ENCODE measurements at regions not wholly inside any gene's neighbourhood (a gene's known extent, or its start where the extent isn't known, plus 50 kb on each side); places are given as distances from the start of the nearest gene placed in this dataset.

DNA sequence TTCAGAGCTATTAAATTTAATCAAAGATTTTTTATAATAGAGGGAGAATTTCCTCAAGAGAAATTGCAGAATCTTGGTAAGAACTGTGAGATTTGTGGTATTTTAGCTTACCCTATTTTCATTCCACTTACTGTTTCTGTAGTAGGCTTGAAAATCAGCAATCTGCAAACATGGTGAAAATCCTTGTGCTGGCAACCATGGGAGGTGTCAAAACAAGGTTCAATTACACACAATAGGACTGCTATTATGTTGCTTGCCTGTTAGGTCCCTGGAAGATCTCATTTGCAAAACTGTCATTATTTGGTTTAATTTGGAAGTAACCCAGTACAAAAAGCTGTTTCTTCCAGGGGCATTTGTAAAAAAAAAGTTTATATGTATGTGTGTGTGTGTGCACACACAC, 662.8 kb upstream of the SLITRK6 start:
- Histone ChIP-seq H3K4me3 (no peak overlapping the region), H3K27me3 (no peaks in the 10 kb centered on the region), H3K36me3 (no peaks in the 10 kb centered on the region), H3K4me1 (no peaks in the 10 kb centered on the region), H3K27ac (no peak overlapping the region), H3K9me3 (no peaks in the 10 kb centered on the region)
- TF ChIP-seq, protein P1, sequence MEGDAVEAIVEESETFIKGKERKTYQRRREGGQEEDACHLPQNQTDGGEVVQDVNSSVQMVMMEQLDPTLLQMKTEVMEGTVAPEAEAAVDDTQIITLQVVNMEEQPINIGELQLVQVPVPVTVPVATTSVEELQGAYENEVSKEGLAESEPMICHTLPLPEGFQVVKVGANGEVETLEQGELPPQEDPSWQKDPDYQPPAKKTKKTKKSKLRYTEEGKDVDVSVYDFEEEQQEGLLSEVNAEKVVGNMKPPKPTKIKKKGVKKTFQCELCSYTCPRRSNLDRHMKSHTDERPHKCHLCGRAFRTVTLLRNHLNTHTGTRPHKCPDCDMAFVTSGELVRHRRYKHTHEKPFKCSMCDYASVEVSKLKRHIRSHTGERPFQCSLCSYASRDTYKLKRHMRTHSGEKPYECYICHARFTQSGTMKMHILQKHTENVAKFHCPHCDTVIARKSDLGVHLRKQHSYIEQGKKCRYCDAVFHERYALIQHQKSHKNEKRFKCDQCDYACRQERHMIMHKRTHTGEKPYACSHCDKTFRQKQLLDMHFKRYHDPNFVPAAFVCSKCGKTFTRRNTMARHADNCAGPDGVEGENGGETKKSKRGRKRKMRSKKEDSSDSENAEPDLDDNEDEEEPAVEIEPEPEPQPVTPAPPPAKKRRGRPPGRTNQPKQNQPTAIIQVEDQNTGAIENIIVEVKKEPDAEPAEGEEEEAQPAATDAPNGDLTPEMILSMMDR (IDR thresholded peaks at IDR 0.05): no peak
- DNase-seq (no peak), ATAC-seq (no peak), FAIRE-seq (no peak)
- intact Hi-C loops (cut with DNase I): no loop called here

DNA sequence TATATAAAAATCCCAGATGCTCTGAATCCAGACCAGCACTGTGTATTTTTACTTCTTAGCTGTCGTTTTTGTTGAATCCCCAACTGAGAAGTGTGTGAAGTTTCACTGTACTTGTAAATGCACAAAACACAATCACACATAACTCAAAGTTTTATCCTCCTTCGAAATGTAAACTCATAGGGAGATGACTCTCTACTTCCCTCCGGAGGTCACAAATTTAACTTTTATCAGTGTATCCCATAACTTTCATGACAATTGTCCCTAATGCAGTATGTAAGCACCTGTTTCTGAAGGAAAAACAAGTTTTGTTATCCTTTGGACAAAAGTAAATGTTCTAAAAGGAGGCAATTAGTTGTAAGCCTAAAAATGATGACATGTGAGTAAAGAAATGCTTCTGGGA, 665.0 kb upstream of the SLITRK6 start:
- 33 to 43% methylated on average over 3 of the region's 3 CpGs for WGBS, 2 donors
- ATAC-seq (no peak), DNase-seq (no peak), FAIRE-seq (no peak)
- no peaks in the 10 kb centered on the region for H3K36me3 ChIP-seq
- intact Hi-C loops (cut with DNase I): no loop called here
- no peaks in the 10 kb centered on the region for H3K9me3 ChIP-seq
- H3K27ac ChIP-seq: no peak overlapping the region
- H3K4me3 ChIP-seq: no peak overlapping the region
- H3K27me3 ChIP-seq: no peaks in the 10 kb centered on the region
- TF ChIP-seq, protein P1 (IDR thresholded peaks at IDR 0.05): no peak
- H3K4me1 ChIP-seq: no peaks in the 10 kb centered on the region

DNA sequence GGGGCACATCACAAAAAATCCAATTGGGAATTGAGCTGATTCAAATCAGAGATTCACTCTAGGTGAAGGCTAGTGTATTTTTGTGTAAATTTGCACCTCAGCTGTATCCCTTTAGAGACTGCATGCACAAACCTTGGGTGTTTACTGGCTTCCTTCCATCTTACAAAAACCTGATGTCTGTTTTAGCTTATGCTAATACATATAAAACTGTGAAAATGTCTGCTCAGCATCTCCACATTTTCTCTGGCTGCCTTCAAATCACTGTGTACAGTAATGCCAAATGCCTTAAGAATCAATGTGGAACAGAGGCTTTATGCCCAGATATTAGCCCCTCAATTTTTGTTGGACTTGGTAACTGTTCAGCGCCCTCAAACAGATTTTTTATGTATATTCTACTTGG, 675.8 kb upstream of the SLITRK6 start:
- FAIRE-seq (no peak), ATAC-seq (no peak), DNase-seq (no peak)
- Histone ChIP-seq H3K27ac (no peak overlapping the region), H3K9me3 (no peaks in the 10 kb centered on the region), H3K4me1 (no peaks in the 10 kb centered on the region), H3K36me3 (no peaks in the 10 kb centered on the region), H3K4me3 (no peak overlapping the region), H3K27me3 (no peaks in the 10 kb centered on the region)
- TF ChIP-seq, protein P1 (IDR thresholded peaks at IDR 0.05): no peak
- WGBS, 2 donors: 70 to 83% methylated on average over 1 of the region's 1 CpG
- intact Hi-C loops (cut with DNase I): no loop called here

DNA sequence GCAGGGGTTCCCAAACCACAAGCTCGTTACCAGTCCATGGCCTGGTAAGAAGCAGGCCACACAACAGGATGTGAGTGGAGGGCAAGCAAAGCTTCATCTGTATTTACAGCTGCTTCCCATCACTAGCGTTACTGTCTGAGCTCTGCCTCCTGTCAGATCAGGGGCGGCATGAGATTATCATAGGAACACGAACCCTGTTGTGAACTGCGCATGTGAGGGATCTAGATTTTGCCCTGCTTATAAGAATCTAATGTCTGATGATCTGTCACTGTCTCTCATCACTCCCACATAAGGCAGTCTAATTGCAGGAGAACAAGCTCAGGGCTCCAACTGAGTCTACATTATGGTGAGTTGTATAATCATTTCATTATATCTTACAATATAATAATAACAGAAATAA, 677.4 kb upstream of the SLITRK6 start:
- no peaks in the 10 kb centered on the region for H3K9me3 ChIP-seq
- H3K4me3 ChIP-seq: no peak overlapping the region
- H3K27ac ChIP-seq: no peak overlapping the region
- no peaks in the 10 kb centered on the region for H3K27me3 ChIP-seq
- no peaks in the 10 kb centered on the region for H3K36me3 ChIP-seq
- no peaks in the 10 kb centered on the region for H3K4me1 ChIP-seq
- DNase-seq: no peak
- WGBS, 2 donors: 60 to 71% methylated on average over 5 of the region's 5 CpGs
- no peak for FAIRE-seq
- TF ChIP-seq, protein P1 (IDR thresholded peaks at IDR 0.05): no peak
- ATAC-seq: no peak
- intact Hi-C loops (cut with DNase I): no loop called here

DNA sequence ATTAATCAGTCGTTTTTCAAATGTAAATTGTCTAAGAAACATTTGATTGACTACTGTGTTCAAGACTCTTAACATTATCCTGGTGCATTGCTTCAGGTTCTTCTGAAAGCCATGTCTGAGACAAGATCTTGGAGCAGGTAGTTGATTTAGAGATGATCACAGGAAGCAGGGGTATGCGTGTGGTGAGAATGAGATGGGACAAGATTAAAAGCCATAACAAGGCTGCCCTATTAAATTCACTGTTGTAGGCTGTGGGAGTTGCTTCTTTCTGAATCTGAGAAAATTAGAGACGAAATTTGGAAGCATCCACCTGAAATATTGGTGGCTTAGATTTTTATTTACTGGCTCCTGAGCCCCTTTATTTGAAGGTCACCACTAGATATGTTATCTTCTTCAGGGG, 687.4 kb upstream of the SLITRK6 start:
- no peaks in the 10 kb centered on the region for H3K9me3 ChIP-seq
- no peak for DNase-seq
- no peak overlapping the region for H3K4me3 ChIP-seq
- no peaks in the 10 kb centered on the region for H3K36me3 ChIP-seq
- FAIRE-seq: no peak
- 28 to 41% methylated on average over 3 of the region's 3 CpGs for WGBS, 2 donors
- no peak overlapping the region for H3K27ac ChIP-seq
- TF ChIP-seq, protein P1 (IDR thresholded peaks at IDR 0.05): no peak
- no peak for ATAC-seq
- intact Hi-C loops (cut with DNase I): no loop called here
- no peaks in the 10 kb centered on the region for H3K27me3 ChIP-seq
- H3K4me1 ChIP-seq: no peaks in the 10 kb centered on the region
